Natural killer cell (primary cell): ENCODE measurements at regions not wholly inside any gene's neighbourhood (a gene's known extent, or its start where the extent isn't known, plus 50 kb on each side); places are given as distances from the start of the nearest gene placed in this dataset.

Experiments
- ATAC-seq, 3 donors: fragments of 150-1000 bp in 2 of 3; fragments of 200-7000 bp in 1 of 3; cut with Tn5 transposase; 1 replicate in 1 of 3; 2 replicates in 2 of 3; pipeline ENCODE4 v1.10.0; 2021; ENCODE audit warnings: mild to moderate bottlenecking in 2 of 3, moderate library complexity in 2 of 3
- DNase-seq, 2 donors: peaks; one replicate each; pipeline versions ENCODE4 v3.0.0 to v3.0.0-alpha.2; 2013 to 2021; ENCODE audit warnings: mixed read lengths in 1 of 2
- H3K27ac ChIP-seq: one replicate; pipeline ENCODE4 v1.5.1; 2013; ENCODE audit warnings: mild to moderate bottlenecking, low read length
- H3K27me3 ChIP-seq: one replicate; pipeline ENCODE4 v1.6.1; 2013; ENCODE audit warnings: low read length; ENCODE audit not compliant: control insufficient read depth, insufficient read depth
- H3K36me3 ChIP-seq: one replicate; pipeline ENCODE4 v1.6.1; 2013; ENCODE audit warnings: low read length; ENCODE audit not compliant: control insufficient read depth, insufficient read depth
- H3K4me1 ChIP-seq: one replicate; pipeline ENCODE4 v1.6.1; 2013; ENCODE audit warnings: low read length; ENCODE audit not compliant: control insufficient read depth, insufficient read depth
- H3K4me3 ChIP-seq: one replicate; pipeline ENCODE4 v1.5.1; 2013; ENCODE audit warnings: low read length
- H3K9me3 ChIP-seq: one replicate; pipeline ENCODE4 v1.6.1; 2013; ENCODE audit warnings: low read length; ENCODE audit not compliant: control insufficient read depth, insufficient read depth
- H3K27ac Mint-ChIP-seq, 2 donors: one replicate each; pipeline ENCODE4 v1.8.0; 2022; ENCODE audit warnings: mild to moderate bottlenecking in 2 of 2, mixed read lengths in 2 of 2, moderate library complexity in 1 of 2
- H3K27me3 Mint-ChIP-seq, 2 donors: one replicate each; pipeline ENCODE4 v1.8.0; 2022; ENCODE audit warnings: low read depth in 2 of 2, mixed read lengths in 2 of 2
- H3K36me3 Mint-ChIP-seq: one replicate; pipeline ENCODE4 v1.8.0; 2022; ENCODE audit warnings: mixed read lengths
- H3K4me1 Mint-ChIP-seq, 2 donors: one replicate each; pipeline ENCODE4 v1.8.0; 2022; ENCODE audit warnings: mixed read lengths in 2 of 2
- H3K4me3 Mint-ChIP-seq: one replicate; pipeline ENCODE4 v1.8.0; 2022; ENCODE audit warnings: mild to moderate bottlenecking, moderate library complexity, mixed read lengths
- H3K9me3 Mint-ChIP-seq, 2 donors: one replicate each; pipeline ENCODE4 v1.8.0; 2022; ENCODE audit warnings: mixed read lengths in 2 of 2
- WGBS: methylation state at CpG from one replicate; pipeline ENCODE4 v1.1.7; 2013; ENCODE audit warnings: missing lambda C conversion rate; ENCODE audit not compliant: insufficient coverage; 5-methylcytosine and 5-hydroxymethylcytosine counted together
- intact Hi-C: fragments of 100-400 bp; cut with micrococcal nuclease; formaldehyde crosslinking; loops from one replicate; pipeline ENCODE4 v1.14.2; 2022
- TF ChIP-seq, protein P1 (sequence below): fragments of 200-600 bp; IDR thresholded peaks from one replicate; pipeline ENCODE4 v1.8.0; 2022; ENCODE audit warnings: antibody characterized with exemption

DNA sequence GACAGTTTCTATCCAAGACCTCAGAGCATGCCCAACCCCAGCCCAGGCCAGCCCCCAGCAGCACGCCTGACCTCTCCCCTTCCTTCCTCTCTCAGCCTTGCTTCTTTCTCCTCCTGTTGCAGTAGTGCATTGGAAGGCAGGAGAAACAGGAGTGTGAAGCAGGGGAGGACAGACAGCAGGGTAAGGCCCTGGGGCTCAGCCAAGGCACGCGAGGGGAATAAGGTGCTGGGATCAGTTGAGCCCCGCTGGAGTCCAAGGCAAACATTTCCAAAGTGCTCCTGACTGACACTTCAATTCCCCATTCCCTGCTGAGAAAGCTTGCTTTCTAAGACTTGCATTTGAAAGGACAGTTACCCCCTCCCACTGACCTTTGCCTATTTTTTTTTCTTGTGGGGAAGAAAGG lies 73.1 kb upstream of the OLFM4 start:
- intact Hi-C loops = no loop called here
- TF ChIP-seq, protein P1, sequence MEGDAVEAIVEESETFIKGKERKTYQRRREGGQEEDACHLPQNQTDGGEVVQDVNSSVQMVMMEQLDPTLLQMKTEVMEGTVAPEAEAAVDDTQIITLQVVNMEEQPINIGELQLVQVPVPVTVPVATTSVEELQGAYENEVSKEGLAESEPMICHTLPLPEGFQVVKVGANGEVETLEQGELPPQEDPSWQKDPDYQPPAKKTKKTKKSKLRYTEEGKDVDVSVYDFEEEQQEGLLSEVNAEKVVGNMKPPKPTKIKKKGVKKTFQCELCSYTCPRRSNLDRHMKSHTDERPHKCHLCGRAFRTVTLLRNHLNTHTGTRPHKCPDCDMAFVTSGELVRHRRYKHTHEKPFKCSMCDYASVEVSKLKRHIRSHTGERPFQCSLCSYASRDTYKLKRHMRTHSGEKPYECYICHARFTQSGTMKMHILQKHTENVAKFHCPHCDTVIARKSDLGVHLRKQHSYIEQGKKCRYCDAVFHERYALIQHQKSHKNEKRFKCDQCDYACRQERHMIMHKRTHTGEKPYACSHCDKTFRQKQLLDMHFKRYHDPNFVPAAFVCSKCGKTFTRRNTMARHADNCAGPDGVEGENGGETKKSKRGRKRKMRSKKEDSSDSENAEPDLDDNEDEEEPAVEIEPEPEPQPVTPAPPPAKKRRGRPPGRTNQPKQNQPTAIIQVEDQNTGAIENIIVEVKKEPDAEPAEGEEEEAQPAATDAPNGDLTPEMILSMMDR = no peak
- Mint-ChIP-seq H3K36me3 (no peaks in the 10 kb centered on the region), H3K27ac (no peak overlapping the region), H3K27me3 (no peaks in the 10 kb centered on the region), H3K4me1 (no peaks in the 10 kb centered on the region), H3K4me3 (no peak overlapping the region), H3K9me3 (no peaks in the 10 kb centered on the region)
- Histone ChIP-seq H3K27ac (no peak overlapping the region), H3K36me3 (no peaks in the 10 kb centered on the region), H3K4me1 (no peaks in the 10 kb centered on the region), H3K9me3 (no peaks in the 10 kb centered on the region), H3K27me3 (no peaks in the 10 kb centered on the region), H3K4me3 (no peak overlapping the region)
- DNase-seq = no peak
- no peak for ATAC-seq
- WGBS = 69% methylated on average over 3 of the region's 4 CpGs

DNA sequence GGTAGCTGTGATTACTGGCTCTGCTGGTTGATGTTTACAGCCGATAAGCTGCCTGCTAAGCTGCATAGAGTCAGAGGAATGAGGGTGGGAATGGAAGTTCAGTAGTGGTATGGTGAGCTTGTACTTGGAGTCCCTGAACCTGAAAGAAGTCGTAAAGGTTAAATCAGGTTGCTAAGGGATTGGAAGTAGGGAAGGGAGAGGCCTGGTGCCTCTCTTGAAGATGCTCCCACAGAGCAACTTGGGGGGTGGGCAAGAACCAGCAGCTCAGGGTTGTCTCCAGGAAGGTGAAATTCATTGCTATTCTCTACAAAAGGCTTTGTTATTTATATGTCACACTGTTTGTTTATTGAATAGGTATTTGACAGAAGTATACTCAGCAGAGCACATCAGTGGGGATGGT lies 73.8 kb upstream of the OLFM4 start:
- Mint-ChIP-seq H3K4me1 (no peaks in the 10 kb centered on the region), H3K4me3 (no peak overlapping the region), H3K36me3 (no peaks in the 10 kb centered on the region), H3K27ac (no peak overlapping the region), H3K9me3 (no peaks in the 10 kb centered on the region), H3K27me3 (no peaks in the 10 kb centered on the region)
- H3K27me3 ChIP-seq = no peaks in the 10 kb centered on the region
- intact Hi-C loops = no loop called here
- DNase-seq (no peak), ATAC-seq (no peak)
- no peaks in the 10 kb centered on the region for H3K9me3 ChIP-seq
- 84% methylated on average over 2 of the region's 2 CpGs for WGBS
- H3K4me1 ChIP-seq = no peaks in the 10 kb centered on the region
- no peak overlapping the region for H3K4me3 ChIP-seq
- H3K27ac ChIP-seq = no peak overlapping the region
- no peaks in the 10 kb centered on the region for H3K36me3 ChIP-seq
- TF ChIP-seq, protein P1 = no peak

DNA sequence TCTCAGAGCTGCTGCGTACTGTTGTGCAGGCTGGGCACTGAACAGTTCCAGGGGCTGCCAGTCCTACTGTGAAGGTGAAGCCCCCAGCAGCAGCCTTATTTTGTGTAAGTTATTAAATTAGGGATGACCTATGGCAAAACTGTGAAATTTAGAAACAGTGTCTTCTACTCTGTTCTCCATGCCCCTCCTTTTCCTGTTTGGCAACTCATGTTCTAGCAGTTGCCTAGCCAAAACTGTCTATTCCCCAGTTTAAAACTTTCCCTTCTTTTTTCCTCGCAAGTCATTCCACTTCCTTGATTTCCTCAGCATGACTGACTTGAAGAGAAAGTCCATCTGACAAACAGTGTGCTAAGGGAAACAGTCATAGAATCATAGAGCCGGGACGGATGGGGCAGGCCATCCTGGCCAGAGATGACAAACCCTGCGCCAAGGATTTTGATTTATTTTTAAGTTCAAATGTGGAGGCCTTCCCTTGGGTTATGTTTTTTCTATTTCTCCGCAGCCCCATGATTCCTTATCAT lies 78.1 kb upstream of the OLFM4 start:
- DNase-seq (no peak), ATAC-seq (no peak)
- Mint-ChIP-seq H3K27me3 (peaks cover 0 to 5% of the 10 kb centered on the region in 2 donors), H3K4me3 (no peak overlapping the region), H3K27ac (no peak overlapping the region), H3K36me3 (no peaks in the 10 kb centered on the region), H3K4me1 (no peaks in the 10 kb centered on the region), H3K9me3 (peaks cover 0 to 2% of the 10 kb centered on the region in 2 donors)
- Histone ChIP-seq H3K4me1 (no peaks in the 10 kb centered on the region), H3K36me3 (no peaks in the 10 kb centered on the region), H3K27me3 (no peaks in the 10 kb centered on the region), H3K27ac (no peak overlapping the region), H3K9me3 (no peaks in the 10 kb centered on the region), H3K4me3 (no peak overlapping the region)
- TF ChIP-seq, protein P1 = no peak
- intact Hi-C loops = no loop called here
- 92% methylated on average over 5 of the region's 6 CpGs for WGBS

DNA sequence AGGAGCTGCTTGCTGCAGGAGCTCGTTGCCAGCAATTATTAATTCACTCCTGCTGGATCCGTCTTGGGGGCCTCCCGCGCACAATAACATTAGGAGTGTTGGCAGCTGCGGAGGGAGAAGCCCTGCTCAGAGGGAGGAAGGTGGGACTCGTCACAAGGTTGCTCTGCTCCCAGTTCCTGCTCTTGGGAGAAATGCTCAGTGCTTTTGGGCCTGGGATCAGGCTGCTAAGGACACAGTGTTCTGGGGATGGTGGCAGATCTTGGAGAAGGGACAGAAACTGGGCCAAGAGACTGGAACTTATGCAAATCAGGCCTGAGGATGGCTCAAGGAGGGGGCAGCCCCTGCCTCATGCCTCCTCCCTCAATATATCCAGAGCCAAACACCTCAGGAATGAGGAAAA lies 78.9 kb upstream of the OLFM4 start:
- peaks cover 0 to 2% of the 10 kb centered on the region in 2 donors for H3K9me3 Mint-ChIP-seq
- WGBS = 69% methylated on average over 6 of the region's 6 CpGs
- H3K4me1 Mint-ChIP-seq = no peaks in the 10 kb centered on the region

More for the DNA sequence above, 78.9 kb upstream of the OLFM4 start:
- H3K4me3 ChIP-seq = no peak overlapping the region
- DNase-seq (no peak), ATAC-seq (no peak)
- intact Hi-C loops = no loop called here
- no peaks in the 10 kb centered on the region for H3K9me3 ChIP-seq
- no peak overlapping the region for H3K27ac ChIP-seq
- no peaks in the 10 kb centered on the region for H3K4me1 ChIP-seq
- H3K27me3 Mint-ChIP-seq = peaks cover 7 to 12% of the 10 kb centered on the region in 2 donors
- H3K27me3 ChIP-seq = no peaks in the 10 kb centered on the region
- H3K27ac Mint-ChIP-seq = no peak overlapping the region
- H3K36me3 ChIP-seq = no peaks in the 10 kb centered on the region
- TF ChIP-seq, protein P1 = no peak
- H3K4me3 Mint-ChIP-seq = no peak overlapping the region
- no peaks in the 10 kb centered on the region for H3K36me3 Mint-ChIP-seq
